ENCODE measurements at regions not wholly inside any gene's neighbourhood (a gene's known extent, or its start where the extent isn't known, plus 50 kb on each side); places are given as distances from the start of the nearest gene placed in this dataset.

DNA sequence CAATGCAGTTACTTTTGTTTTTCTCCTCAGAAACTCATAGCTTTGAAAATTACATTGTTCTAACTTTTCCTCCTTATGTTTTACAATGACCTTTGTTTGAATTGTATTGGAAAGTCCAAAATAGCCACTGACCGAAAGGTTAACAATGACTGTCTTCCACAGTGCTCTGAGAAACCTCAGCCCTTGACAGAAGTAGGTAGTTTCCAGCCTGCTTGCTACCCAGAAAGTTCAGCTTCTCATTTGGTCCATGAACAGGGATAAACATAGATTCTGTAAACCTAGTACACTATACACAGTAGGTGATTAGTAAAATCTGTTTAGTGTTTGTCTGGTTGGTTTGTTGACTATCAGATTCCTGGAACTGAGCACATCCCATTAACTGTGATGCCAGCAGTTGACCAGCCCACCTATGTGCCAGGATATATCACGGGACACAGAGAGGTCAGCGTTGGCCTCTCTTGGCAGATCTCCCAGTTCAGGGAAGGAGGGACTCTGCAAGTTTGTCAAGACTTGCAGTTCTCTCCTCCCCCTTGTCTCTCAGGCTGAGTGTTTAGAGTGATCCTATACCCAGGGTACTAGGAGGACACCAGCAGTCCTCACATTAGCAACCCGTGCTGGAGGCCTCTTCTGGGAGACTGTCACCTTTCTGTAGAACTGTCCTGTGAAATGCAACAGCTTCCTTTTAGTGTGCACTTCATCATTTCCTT is 297.6 kb downstream of the ARHGAP12 start:
- TF ChIP-seq, protein P1, sequence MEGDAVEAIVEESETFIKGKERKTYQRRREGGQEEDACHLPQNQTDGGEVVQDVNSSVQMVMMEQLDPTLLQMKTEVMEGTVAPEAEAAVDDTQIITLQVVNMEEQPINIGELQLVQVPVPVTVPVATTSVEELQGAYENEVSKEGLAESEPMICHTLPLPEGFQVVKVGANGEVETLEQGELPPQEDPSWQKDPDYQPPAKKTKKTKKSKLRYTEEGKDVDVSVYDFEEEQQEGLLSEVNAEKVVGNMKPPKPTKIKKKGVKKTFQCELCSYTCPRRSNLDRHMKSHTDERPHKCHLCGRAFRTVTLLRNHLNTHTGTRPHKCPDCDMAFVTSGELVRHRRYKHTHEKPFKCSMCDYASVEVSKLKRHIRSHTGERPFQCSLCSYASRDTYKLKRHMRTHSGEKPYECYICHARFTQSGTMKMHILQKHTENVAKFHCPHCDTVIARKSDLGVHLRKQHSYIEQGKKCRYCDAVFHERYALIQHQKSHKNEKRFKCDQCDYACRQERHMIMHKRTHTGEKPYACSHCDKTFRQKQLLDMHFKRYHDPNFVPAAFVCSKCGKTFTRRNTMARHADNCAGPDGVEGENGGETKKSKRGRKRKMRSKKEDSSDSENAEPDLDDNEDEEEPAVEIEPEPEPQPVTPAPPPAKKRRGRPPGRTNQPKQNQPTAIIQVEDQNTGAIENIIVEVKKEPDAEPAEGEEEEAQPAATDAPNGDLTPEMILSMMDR (IDR thresholded peaks at IDR 0.05; ENCODE audit: insufficient read depth, missing control alignments), result no peak
- DNase-seq (ENCODE audit: insufficient read length, low spot score) (no peak), FAIRE-seq (no peak)

DNA sequence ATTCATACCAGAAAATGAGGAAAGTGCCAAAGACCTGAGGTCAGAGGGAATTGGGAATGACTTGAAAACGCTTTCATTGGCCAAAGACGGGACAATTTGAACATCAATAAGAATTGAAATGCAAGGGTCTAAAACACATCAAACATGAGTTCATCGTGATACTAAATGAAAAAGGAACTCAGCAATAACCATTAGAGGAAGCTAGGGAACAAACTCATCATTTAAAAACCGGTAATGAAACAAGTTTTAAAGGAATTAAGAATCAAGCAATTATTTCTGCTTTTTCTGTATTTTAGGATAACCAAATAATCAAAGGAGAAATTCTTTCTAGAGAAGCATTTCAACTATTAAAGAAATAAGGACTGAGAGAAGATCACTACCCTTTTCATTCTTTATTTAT is 303.1 kb downstream of the ARHGAP12 start:
- no peak for FAIRE-seq
- no peak for DNase-seq (ENCODE audit: insufficient read length, low spot score)
- TF ChIP-seq, protein P1 (IDR thresholded peaks at IDR 0.05; ENCODE audit: insufficient read depth, missing control alignments), result no peak

DNA sequence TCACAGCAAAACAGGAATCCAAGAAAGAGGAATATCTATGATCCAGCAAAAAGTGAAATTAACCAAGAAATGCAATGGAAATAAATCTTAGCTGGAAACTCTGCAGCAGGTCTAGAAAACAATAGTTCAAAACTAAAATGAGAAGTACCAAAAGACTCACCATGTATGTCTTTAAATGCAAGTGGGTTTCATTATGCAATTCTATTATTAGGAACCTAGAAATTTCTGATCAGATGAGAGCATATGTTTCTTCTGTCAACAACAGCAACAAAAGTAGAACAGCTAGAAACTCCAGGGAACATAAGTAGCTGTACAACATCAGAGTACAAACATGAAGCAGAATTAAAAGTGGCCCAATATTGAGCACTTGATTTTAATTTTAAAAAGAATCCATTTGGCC is 304.0 kb downstream of the ARHGAP12 start:
- DNase-seq (ENCODE audit: insufficient read length, low spot score) (no peak), FAIRE-seq (no peak)
- TF ChIP-seq, protein P1 (IDR thresholded peaks at IDR 0.05; ENCODE audit: insufficient read depth, missing control alignments), result no peak

DNA sequence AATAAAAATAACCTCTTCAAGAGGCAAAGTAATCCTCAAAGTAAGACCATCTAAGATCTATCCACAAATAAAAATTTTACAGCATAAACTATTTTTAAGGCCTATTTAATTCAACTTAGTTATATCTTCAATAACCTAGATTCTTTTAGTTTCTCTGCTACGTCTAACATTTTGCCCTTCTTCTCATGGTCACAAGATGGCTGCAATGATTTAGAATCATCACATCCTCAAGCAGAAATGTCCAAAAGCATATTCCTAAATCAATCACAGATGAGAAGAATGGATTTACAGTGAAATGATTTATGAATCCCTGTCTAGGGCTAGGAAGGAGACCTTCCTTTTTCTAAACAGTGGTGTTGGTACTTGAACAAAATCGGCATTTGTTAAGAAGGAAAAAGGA is 304.7 kb downstream of the ARHGAP12 start:
- no peak for FAIRE-seq
- DNase-seq (ENCODE audit: insufficient read length, low spot score), result no peak
- TF ChIP-seq, protein P1 (IDR thresholded peaks at IDR 0.05; ENCODE audit: insufficient read depth, missing control alignments), result no peak

DNA sequence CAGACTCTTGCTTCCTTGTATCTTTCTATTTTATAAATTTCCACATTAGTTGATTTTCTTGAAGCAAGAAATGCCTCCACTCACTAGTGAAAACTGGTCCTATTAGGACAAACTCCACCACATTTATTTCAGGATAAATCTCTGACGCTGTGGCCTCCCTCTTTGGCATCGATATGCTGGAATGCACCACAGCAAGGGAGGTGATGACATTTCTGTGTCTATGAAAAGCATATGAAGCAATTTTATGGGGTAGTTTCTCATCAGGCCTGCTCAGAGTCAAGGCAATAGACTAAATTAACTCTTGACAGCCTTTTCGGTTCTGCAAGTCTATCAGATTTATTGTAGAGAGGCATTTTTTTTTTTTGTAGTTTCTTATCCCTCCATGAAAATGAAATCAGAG is 304.4 kb downstream of the ZEB1 start:
- FAIRE-seq (no peak), DNase-seq (ENCODE audit: insufficient read length, low spot score) (no peak)
- TF ChIP-seq, protein P1 (IDR thresholded peaks at IDR 0.05; ENCODE audit: insufficient read depth, missing control alignments), result no peak

DNA sequence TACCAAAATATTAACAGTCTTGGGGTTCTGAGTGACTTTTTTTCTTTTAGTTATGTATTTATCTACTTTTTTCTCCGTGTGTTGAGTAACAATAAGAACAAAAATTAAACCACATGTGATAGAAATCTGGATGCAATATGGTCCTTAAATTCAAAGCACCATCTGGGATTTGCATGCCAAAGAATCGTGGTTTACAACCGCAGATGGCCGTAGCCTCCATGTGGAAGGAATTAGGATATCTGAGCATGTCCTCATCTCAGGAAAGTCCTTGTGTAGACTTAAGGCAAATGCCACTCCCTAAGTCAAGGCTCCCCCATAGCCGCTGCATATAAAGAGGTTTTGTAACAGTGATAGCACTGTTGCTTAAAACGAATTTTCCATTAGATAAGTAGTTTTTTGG is 304.0 kb downstream of the ZEB1 start:
- DNase-seq (ENCODE audit: insufficient read length, low spot score), result no peak
- no peak for FAIRE-seq

DNA sequence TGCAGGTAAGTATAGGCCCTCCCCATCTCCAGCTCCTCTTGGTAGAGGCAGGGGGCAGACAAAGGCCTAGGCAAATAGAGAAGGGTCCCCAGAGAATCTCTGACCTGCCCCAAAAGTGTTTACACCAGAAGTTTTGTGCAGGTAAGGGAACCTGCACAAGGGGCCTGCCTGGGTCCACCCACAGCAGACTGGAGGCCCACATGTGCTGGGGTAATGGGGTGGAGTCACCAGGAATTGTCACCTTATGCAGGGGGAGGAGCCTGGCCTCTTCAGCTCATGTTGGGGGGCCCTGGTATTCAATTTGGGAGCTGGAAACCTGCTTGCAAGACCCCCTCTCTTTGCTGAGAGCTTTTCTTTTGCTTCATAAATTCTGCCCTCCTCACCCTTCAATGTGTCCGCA is 302.7 kb downstream of the ZEB1 start:
- DNase-seq (ENCODE audit: insufficient read length, low spot score) (no peak), FAIRE-seq (no peak)
- TF ChIP-seq, protein P1 (IDR thresholded peaks at IDR 0.05; ENCODE audit: insufficient read depth, missing control alignments), result no peak

More for the DNA sequence above, 304.0 kb downstream of the ZEB1 start:
- TF ChIP-seq, protein P1 (IDR thresholded peaks at IDR 0.05; ENCODE audit: insufficient read depth, missing control alignments), result no peak
